ENCODE measurements at regions not wholly inside any gene's neighbourhood (a gene's known extent, or its start where the extent isn't known, plus 50 kb on each side); places are given as distances from the start of the nearest gene placed in this dataset.

- no peak for DNase-seq (ENCODE audit: low read depth)
- no peak overlapping the region for H3K4me3 ChIP-seq (ENCODE audit: low read depth, low read length)
- no peak for TF ChIP-seq CTCF (IDR thresholded peaks at IDR 0.05; ENCODE audit: insufficient read depth, low read depth, low read length, missing control alignments)
Measured at GRCh38 chr3:150357923-150358607, 50.0 kb upstream of the TSC22D2 start.

- H3K4me3 ChIP-seq (ENCODE audit: low read depth, low read length): no peak overlapping the region
- no peak for DNase-seq (ENCODE audit: low read depth)
- TF ChIP-seq CTCF (IDR thresholded peaks at IDR 0.05; ENCODE audit: insufficient read depth, low read depth, low read length, missing control alignments): no peak
Measured at GRCh38 chr3:150357140-150357539, 51.0 kb upstream of the TSC22D2 start.

DNA sequence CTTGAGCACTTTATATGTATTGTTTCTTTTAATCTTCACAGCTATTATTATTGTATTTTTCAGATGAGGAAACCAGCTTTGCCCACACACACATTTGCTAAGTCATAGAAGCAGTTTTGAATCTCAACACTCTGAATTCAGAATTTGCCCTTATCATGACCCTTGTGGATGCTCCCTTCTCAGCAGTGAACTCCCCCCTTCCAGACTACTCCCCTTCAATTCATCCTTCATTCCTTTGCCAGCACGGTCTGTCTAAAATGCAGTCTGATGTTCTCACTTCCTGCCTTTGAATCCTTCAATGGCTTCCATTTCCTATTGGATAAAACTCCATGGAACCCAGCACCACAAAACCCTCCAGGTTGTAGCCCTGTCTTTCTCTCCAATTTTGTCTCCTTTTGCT lies 52.5 kb upstream of the TSC22D2 start:
- no peak for TF ChIP-seq CTCF (IDR thresholded peaks at IDR 0.05; ENCODE audit: insufficient read depth, low read depth, low read length, missing control alignments)
- no peak for DNase-seq (ENCODE audit: low read depth)

GRCh38 chr3:150352931-150353330 lies 55.2 kb upstream of the TSC22D2 start:
- H3K4me3 ChIP-seq (ENCODE audit: low read depth, low read length): no peak overlapping the region
- DNase-seq (ENCODE audit: low read depth): no peak
- TF ChIP-seq CTCF (IDR thresholded peaks at IDR 0.05; ENCODE audit: insufficient read depth, low read depth, low read length, missing control alignments): no peak

More for the DNA sequence above, 52.5 kb upstream of the TSC22D2 start:
- H3K4me3 ChIP-seq (ENCODE audit: low read depth, low read length): no peak overlapping the region

- TF ChIP-seq CTCF (IDR thresholded peaks at IDR 0.05; ENCODE audit: insufficient read depth, low read depth, low read length, missing control alignments): no peak
- H3K4me3 ChIP-seq (ENCODE audit: low read depth, low read length): no peak overlapping the region
- no peak for DNase-seq (ENCODE audit: low read depth)
Measured at GRCh38 chr3:150351398-150351797, 56.7 kb upstream of the TSC22D2 start.

DNA sequence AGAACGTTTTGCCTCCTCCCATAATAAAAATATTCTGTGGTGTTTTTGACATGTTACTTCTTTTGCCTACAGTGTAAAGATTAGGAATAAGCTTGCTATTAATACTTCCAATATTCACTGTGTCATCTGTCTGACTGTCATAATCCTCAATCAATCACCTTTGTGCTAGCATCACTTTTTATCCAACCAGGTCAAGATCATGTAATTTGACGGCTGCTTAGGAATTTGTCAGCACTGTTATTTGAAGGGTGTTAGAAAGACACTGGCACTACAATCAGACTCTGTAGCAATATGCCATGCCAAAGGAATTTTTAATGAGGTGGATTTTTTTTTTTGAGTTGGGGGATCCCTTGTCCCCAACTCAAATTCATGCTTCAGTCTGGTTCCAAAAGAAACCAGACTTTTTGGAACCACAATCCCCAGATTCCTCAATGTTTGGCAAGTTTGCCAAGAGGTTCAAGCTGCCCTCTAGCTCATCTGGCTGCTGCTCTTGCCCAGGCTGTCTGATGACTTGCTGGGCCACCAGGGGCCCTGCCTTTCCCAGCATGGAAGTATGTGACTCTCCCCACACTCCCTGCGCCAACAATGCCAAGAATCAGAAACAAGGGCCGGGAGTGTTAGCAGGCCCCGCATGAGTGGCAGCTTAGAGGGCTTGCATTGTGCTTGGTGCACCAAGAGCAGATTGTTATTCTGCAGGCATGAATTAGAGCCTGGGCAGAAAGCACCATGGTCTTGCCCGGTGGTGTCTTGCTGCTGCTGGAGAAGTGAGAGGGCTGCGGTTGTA lies 58.6 kb upstream of the TSC22D2 start:
- no peak overlapping the region for H3K4me3 ChIP-seq (ENCODE audit: low read depth, low read length)
- DNase-seq (ENCODE audit: low read depth): no peak
- TF ChIP-seq CTCF (IDR thresholded peaks at IDR 0.05; ENCODE audit: insufficient read depth, low read depth, low read length, missing control alignments): no peak

Measured in GM12865 (cell line).